GM20000 (cell line): ENCODE measurements at regions not wholly inside any gene's neighbourhood (a gene's known extent, or its start where the extent isn't known, plus 50 kb on each side); places are given as distances from the start of the nearest gene placed in this dataset.

Experiments used
- DNase-seq: peaks from one replicate; pipeline ENCODE4 v3.0.0; 2012; ENCODE audit warnings: low spot score
- TF ChIP-seq, protein P1 (sequence below): IDR thresholded peaks from 2 replicates; pipeline ENCODE4 v1.5.1; 2012; ENCODE audit warnings: mild to moderate bottlenecking, control low read depth; ENCODE audit errors: extremely low read depth, missing control alignments

DNA sequence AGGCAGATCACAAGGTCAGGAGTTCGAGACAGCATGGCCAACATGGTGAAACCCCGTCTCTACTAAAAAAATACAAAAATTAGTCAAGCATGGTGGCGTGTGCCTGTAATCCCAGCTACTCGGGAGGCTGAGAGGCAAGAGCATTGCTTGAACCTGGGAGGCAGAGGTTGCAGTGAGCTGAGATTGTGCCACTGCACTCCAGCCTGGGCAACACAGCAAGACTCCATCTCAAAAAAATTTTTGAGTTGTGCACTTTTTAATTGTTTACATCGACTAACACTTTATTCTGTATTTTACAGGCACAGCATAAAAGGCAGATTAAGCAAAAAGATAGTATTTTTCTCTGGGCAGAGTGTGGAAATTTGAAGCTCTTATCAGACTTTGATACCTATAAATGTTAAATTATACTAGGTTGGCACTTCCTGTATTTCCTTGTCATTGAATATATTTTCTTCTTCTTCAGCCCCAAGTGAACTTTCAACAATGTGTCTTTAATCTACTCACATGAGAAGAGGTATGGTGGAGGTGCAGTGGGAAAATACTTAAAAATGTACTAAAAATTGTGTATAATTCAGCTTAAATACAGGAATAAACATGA is 180.6 kb upstream of the ELL2 start:
- TF ChIP-seq, protein P1, sequence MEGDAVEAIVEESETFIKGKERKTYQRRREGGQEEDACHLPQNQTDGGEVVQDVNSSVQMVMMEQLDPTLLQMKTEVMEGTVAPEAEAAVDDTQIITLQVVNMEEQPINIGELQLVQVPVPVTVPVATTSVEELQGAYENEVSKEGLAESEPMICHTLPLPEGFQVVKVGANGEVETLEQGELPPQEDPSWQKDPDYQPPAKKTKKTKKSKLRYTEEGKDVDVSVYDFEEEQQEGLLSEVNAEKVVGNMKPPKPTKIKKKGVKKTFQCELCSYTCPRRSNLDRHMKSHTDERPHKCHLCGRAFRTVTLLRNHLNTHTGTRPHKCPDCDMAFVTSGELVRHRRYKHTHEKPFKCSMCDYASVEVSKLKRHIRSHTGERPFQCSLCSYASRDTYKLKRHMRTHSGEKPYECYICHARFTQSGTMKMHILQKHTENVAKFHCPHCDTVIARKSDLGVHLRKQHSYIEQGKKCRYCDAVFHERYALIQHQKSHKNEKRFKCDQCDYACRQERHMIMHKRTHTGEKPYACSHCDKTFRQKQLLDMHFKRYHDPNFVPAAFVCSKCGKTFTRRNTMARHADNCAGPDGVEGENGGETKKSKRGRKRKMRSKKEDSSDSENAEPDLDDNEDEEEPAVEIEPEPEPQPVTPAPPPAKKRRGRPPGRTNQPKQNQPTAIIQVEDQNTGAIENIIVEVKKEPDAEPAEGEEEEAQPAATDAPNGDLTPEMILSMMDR: no peak
- DNase-seq: no peak

GRCh38 chr5:96141749-96142148 is 180.1 kb upstream of the ELL2 start:
- no peak for DNase-seq

DNA sequence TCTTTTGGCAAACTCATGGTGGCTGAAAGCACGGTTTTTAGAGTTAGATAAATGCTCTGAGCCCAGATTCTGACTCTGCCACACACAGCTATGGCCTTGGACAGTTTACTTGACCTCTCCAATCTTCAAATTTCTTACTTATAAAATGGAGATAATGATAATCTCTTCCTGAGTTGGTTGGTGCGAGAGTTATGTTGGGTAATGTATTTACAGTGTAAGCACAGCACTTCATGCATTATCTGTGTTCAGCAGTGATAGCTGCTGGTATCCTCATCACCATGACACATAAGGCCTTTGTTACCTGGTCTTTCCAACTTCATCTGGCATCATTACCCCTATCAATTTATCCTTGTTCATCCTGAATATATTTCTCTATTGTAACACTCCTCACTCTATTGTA is 178.8 kb upstream of the ELL2 start:
- TF ChIP-seq, protein P1: no peak
- DNase-seq: no peak

More at GRCh38 chr5:96141749-96142148, 180.1 kb upstream of the ELL2 start:
- TF ChIP-seq, protein P1: no peak

GRCh38 chr5:96140084-96140483 is 178.4 kb upstream of the ELL2 start:
- no peak for DNase-seq
- TF ChIP-seq, protein P1: no peak

- TF ChIP-seq, protein P1: no peak
- no peak for DNase-seq
Observed at GRCh38 chr5:96134886-96135285, 173.2 kb upstream of the ELL2 start.

- TF ChIP-seq, protein P1: no peak
- DNase-seq: no peak
Observed at GRCh38 chr5:96133341-96134079, 171.9 kb upstream of the ELL2 start.

DNA sequence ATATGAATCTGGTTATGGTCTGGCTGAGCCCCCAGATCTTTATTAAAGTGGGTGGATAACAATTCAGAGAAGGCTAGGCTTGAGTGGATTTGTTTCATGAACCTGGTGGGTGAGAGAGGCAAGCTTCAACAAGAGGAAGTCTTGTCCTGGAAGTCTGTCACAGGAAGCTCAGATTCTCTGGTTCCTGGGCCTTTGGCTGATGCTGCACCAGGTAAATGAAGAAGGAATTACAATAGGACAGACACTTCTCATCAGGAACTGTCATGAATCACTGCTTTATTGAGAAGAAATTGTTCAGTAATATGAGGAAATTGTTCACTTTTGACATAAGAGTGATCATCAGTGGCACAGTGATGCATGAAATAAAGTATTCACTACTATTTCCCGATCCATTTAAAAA is 167.6 kb upstream of the ELL2 start:
- no peak for DNase-seq
- TF ChIP-seq, protein P1: no peak
